ENCODE measurements at regions not wholly inside any gene's neighbourhood (a gene's known extent, or its start where the extent isn't known, plus 50 kb on each side); places are given as distances from the start of the nearest gene placed in this dataset.

GRCh38 chr10:130961506-130962239 lies 349.8 kb downstream of the TCERG1L start:
- H3K4me3 ChIP-seq (ENCODE audit: low read length): no peak overlapping the region

DNA sequence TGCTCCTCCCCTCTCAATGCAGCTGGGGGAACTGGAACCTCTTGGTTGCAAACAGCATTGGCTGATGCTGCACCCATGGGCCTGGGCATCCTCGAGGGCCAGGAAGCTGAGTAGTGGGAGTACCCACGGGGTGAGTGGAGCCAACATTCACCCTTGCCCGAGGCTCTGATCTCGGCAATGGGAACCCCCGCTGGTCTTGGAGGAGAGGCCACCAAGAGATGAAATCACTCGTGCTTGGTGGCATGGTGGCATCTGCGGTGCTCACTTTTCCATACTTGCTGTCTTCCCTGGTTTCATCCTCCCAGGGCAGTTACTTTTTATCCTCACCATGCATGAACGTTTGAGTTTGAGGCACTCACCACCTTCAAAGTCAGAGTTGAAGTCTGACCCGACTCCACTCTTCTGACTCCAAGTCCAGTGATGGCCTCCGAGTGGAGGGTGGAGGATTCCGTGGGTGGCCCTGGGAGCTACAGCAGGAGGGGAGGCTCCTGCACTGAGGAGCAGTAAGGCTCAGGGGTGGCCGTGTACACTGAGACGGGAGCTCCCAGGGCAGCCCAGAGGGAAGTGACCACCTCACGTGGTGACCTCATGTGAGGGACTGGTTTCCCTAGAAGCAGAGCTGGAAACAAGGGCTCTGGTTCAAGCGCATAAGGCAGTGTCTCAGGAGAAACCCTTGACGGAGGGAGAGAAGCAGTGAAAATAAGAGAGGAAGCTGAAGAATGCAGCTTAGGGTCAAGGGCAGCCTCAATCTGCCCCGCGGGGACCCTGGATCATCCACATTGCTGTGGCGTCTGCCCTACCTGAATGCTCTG lies 349.1 kb downstream of the TCERG1L start:
- Histone ChIP-seq H3K4me1 (ENCODE audit: insufficient read depth, low read length) (no peaks in the 10 kb centered on the region), H3K9me3 (ENCODE audit: low read depth, low read length) (no peaks in the 10 kb centered on the region), H3K27me3 (ENCODE audit: insufficient read depth, low read length) (no peaks in the 10 kb centered on the region), H3K4me3 (ENCODE audit: low read length) (no peak overlapping the region)

More at GRCh38 chr10:130961506-130962239, 349.8 kb downstream of the TCERG1L start:
- Histone ChIP-seq H3K4me1 (ENCODE audit: insufficient read depth, low read length) (no peaks in the 10 kb centered on the region), H3K9me3 (ENCODE audit: low read depth, low read length) (no peaks in the 10 kb centered on the region), H3K27me3 (ENCODE audit: insufficient read depth, low read length) (no peaks in the 10 kb centered on the region)

DNA sequence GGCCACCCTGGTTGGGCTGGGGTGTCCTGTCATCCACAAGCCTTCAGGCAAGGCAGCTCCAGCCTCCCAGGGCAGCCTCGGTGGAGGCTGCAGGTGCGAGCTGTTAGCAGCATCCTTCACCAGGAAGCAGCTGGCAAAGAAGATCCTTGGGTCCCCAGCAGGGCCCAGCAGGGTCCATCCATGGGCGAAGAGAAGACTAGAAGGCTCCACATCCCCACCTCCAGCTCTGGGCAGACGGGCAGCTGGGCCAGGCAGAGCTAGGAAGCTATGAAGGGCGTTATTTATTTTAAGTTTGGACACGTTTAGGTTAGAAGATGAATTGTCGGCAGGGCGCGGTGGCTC lies 348.5 kb downstream of the TCERG1L start:
- H3K9me3 ChIP-seq (ENCODE audit: low read depth, low read length): no peaks in the 10 kb centered on the region
- no peaks in the 10 kb centered on the region for H3K4me1 ChIP-seq (ENCODE audit: insufficient read depth, low read length)

DNA sequence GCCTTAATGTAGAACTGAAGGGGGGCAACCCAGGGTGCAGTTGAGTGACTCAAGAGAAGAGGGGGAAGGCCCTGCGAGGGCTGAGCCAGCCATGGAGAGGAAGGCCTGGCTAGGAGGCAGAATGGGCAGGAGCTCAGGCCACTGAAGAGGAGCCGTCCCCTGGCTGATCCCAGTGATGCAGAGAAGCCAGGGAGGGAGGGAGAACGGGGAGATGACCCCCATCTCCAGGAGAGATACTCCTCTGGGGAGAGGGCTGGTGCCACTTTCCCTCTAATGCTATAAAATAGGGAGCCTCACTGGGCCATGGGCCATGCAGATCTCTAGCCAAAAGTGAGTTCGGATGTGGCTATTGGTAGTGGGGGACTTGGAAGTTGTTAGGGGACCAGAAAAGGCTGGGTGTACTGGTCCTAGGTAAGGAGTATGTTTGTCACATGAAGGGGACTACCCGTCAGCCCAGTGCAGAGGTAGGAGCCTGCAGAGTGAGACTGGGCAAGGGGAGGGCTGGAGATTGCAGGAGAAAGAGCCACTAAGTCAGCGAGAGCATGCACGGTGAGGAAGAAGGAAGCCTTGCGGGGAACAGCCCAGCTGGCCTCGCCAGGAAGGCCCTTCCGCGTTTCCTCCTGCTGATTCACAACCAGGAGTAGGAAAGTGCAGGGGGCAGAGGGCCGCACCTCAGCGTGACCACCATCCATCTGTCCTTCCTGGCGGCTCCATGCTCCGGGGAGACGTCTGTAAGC lies 347.6 kb downstream of the TCERG1L start:
- Histone ChIP-seq H3K9me3 (ENCODE audit: low read depth, low read length) (no peaks in the 10 kb centered on the region), H3K27me3 (ENCODE audit: insufficient read depth, low read length) (no peaks in the 10 kb centered on the region), H3K4me3 (ENCODE audit: low read length) (no peak overlapping the region), H3K4me1 (ENCODE audit: insufficient read depth, low read length) (no peaks in the 10 kb centered on the region)

More for the DNA sequence above, 348.5 kb downstream of the TCERG1L start:
- Histone ChIP-seq H3K4me3 (ENCODE audit: low read length) (no peak overlapping the region), H3K27me3 (ENCODE audit: insufficient read depth, low read length) (no peaks in the 10 kb centered on the region)

DNA sequence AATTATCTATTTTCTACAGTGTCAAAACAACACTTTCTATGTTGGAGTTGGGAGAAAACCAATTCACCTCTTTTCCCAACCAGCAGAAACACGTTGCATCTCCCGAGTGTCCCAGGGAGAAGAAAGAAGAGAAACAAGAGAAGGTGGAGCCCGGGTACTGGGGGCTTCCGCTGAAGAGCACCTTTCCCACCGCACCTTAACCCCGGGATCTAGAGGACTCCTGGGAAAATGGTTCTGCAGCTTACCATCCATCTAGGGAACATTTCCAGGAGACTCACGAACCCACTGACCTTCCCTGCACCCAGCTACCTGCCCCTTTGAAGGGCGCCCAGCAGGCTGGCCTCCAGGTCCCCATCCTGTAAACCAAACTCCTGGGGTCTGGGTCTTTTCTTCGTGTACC lies 346.8 kb downstream of the TCERG1L start:
- Histone ChIP-seq H3K4me3 (ENCODE audit: low read length) (no peak overlapping the region), H3K27me3 (ENCODE audit: insufficient read depth, low read length) (no peaks in the 10 kb centered on the region), H3K4me1 (ENCODE audit: insufficient read depth, low read length) (no peaks in the 10 kb centered on the region), H3K9me3 (ENCODE audit: low read depth, low read length) (no peaks in the 10 kb centered on the region)

- no peaks in the 10 kb centered on the region for H3K4me1 ChIP-seq (ENCODE audit: insufficient read depth, low read length)
- no peaks in the 10 kb centered on the region for H3K27me3 ChIP-seq (ENCODE audit: insufficient read depth, low read length)
- no peak overlapping the region for H3K4me3 ChIP-seq (ENCODE audit: low read length)
- H3K9me3 ChIP-seq (ENCODE audit: low read depth, low read length): no peaks in the 10 kb centered on the region
These were observed 344.4 kb downstream of the TCERG1L start for GRCh38 chr10:130967161-130967560.

DNA sequence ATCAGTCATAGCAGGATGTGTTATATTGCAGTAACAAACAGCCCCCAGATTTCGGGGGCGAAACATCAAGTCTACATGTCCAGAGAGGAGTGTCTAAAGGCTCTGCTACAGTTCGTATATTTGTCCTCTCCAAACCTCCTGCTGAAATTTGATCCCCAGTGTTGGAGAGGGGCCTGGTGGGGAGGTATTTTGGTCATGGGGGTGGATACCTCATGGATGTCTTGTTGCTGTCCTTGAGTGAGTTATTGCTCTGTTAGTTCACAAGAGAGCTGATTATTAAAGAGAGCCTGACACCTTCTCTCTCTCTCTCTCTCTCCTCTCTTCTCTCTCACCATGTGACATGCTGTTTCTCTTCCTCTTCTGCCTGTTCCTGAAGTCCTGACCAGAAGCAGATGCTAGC lies 343.7 kb downstream of the TCERG1L start:
- Histone ChIP-seq H3K9me3 (ENCODE audit: low read depth, low read length) (no peaks in the 10 kb centered on the region), H3K4me3 (ENCODE audit: low read length) (no peak overlapping the region), H3K27me3 (ENCODE audit: insufficient read depth, low read length) (no peaks in the 10 kb centered on the region), H3K4me1 (ENCODE audit: insufficient read depth, low read length) (no peaks in the 10 kb centered on the region)

DNA sequence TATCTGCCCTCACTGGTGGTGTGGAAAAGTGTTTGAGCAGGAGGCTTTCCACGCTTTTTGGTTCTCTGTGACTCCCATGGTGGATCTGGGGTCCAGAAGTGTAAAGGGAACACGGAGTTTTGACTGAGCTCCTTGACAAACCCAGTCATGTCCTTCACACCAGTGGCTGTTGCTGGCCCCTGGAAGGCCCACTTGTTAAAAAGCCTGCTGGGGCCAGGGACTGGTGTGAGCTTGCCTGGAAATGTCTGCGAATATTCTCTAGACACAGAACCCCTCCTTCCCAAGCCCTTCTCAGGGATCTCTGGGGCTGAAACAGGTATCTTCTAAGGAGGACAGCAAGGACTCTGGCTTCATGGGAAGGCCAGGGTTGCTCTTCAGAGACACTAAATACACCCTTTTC lies 343.0 kb downstream of the TCERG1L start:
- Histone ChIP-seq H3K4me3 (ENCODE audit: low read length) (no peak overlapping the region), H3K9me3 (ENCODE audit: low read depth, low read length) (no peaks in the 10 kb centered on the region), H3K4me1 (ENCODE audit: insufficient read depth, low read length) (no peaks in the 10 kb centered on the region), H3K27me3 (ENCODE audit: insufficient read depth, low read length) (no peaks in the 10 kb centered on the region)

GRCh38 chr10:130968964-130969363 lies 342.6 kb downstream of the TCERG1L start:
- no peaks in the 10 kb centered on the region for H3K27me3 ChIP-seq (ENCODE audit: insufficient read depth, low read length)

DNA sequence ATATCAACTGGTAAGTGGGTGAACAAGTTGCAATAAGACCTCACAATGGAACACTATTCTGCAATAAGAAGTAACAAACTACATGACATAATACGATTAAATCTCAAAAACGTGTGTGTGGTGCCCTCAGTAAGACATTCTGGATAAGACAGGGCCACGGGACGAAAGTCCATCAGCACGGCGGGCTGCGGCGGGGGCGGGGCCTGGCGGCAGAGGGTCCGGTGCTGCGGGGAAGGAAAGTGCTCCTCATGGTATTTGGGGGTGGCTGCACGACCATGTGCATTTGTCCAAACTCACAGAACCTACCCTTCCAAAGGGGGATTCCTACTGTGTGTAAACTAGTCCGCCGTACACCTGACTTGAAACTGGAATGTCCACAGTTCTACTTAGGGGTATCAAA lies 341.8 kb downstream of the TCERG1L start:
- Histone ChIP-seq H3K4me1 (ENCODE audit: insufficient read depth, low read length) (no peaks in the 10 kb centered on the region), H3K27me3 (ENCODE audit: insufficient read depth, low read length) (no peaks in the 10 kb centered on the region), H3K9me3 (ENCODE audit: low read depth, low read length) (no peaks in the 10 kb centered on the region), H3K4me3 (ENCODE audit: low read length) (no peak overlapping the region)

More at GRCh38 chr10:130968964-130969363, 342.6 kb downstream of the TCERG1L start:
- H3K9me3 ChIP-seq (ENCODE audit: low read depth, low read length): no peaks in the 10 kb centered on the region
- no peaks in the 10 kb centered on the region for H3K4me1 ChIP-seq (ENCODE audit: insufficient read depth, low read length)
- no peak overlapping the region for H3K4me3 ChIP-seq (ENCODE audit: low read length)

DNA sequence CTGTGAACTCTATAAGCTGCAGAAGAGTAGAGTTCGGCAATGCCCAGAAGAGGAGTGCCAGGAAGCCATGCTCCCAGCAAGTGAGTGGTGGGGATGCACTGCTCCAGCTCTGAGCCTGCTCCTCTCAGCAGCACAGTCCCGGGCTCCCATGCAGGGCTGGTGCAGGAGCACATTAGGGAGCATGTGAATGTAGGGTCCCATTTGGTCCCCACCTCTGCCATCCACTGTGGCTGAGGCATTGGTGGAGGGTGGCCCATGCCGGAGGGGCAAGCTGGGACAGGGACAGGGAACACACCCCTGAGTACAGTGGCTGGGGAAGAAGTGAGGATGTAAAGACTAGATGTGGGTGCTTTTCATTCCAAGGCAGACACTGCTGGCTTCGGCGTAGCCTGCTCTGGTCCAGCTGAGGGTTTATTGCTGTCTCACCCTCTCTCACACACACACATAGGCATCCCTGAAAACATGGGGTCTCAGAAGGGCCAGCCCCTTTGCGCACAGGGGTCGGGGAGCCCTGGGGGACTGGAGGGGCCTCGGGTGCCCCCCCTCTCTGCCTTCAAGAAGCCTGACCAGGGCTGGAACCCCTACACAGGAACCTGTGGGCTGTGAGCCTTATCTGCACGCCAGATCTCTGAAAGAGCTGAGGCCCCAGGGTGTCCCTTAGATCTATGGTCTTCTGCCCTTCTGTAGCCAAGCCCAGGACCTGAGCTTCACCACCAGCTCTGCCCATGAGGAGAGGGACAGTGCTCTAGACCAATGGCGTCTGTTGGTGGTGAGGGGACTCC lies 341.0 kb downstream of the TCERG1L start:
- no peaks in the 10 kb centered on the region for H3K9me3 ChIP-seq (ENCODE audit: low read depth, low read length)
- no peaks in the 10 kb centered on the region for H3K4me1 ChIP-seq (ENCODE audit: insufficient read depth, low read length)
- H3K4me3 ChIP-seq (ENCODE audit: low read length): no peak overlapping the region
- H3K27me3 ChIP-seq (ENCODE audit: insufficient read depth, low read length): no peaks in the 10 kb centered on the region

DNA sequence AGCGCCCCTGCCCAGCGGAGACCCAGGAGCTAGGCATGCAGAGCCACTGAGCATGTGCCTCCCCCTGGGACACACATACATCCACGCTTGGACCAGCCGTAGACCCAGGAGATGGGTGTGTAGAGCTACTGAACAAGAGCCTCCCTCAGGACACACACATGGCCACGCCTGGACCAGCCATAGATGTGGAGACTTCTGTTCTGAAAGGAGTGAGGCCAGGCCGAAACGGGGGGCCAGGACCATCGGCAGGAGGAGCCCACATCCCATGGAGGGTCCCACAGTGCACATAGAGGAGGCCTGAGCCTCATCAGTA lies 340.4 kb downstream of the TCERG1L start:
- H3K4me1 ChIP-seq (ENCODE audit: insufficient read depth, low read length): no peaks in the 10 kb centered on the region
- no peak overlapping the region for H3K4me3 ChIP-seq (ENCODE audit: low read length)
- no peaks in the 10 kb centered on the region for H3K9me3 ChIP-seq (ENCODE audit: low read depth, low read length)
- H3K27me3 ChIP-seq (ENCODE audit: insufficient read depth, low read length): no peaks in the 10 kb centered on the region

DNA sequence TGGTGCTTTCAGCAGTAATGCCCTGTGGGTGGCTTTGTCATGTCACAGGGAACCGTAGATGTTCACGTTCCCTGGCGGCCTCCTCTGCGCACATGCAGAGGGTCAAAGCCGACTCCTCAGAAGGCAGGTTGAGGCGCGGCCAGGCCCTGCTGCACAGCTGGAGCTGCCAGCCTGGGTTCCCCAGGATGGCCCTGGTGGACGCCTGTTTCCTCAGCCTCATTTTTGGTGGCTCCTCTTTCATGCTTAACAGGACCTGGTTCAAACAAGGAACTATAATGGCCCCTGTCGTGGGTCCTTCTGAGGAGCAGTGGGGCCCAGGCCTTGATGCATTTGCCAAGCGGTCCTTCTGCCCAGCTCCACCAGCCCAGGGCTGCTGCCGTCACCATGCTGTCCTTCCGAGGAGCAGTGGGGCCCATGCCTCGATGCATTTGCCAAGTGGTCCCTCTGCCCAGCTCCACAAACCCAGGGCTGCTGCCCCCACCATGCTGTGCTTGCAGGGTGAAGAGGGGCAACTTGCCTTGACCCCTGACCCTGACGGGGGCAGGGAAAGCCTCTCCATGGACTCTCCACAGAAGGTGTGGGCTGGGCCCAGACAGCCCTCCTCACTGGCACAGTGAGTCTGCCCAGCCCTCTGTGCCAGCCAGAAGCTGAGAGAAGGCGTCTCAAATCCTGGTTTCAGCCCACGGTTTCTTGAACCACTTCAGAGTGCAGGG lies 338.2 kb downstream of the TCERG1L start:
- H3K27me3 ChIP-seq (ENCODE audit: insufficient read depth, low read length): no peaks in the 10 kb centered on the region
- H3K4me3 ChIP-seq (ENCODE audit: low read length): no peak overlapping the region
- H3K9me3 ChIP-seq (ENCODE audit: low read depth, low read length): no peaks in the 10 kb centered on the region
- no peaks in the 10 kb centered on the region for H3K4me1 ChIP-seq (ENCODE audit: insufficient read depth, low read length)

GRCh38 chr10:130974166-130974565 lies 337.4 kb downstream of the TCERG1L start:
- Histone ChIP-seq H3K9me3 (ENCODE audit: low read depth, low read length) (no peaks in the 10 kb centered on the region), H3K4me3 (ENCODE audit: low read length) (no peak overlapping the region), H3K4me1 (ENCODE audit: insufficient read depth, low read length) (no peaks in the 10 kb centered on the region), H3K27me3 (ENCODE audit: insufficient read depth, low read length) (no peaks in the 10 kb centered on the region)

Measured in mononuclear cell (primary cell).